HG03432 (cell line): ENCODE measurements at regions not wholly inside any gene's neighbourhood (a gene's known extent, or its start where the extent isn't known, plus 50 kb on each side); places are given as distances from the start of the nearest gene placed in this dataset.

Source experiments
- ATAC-seq: cut with Tn5 transposase; IDR thresholded peaks from one replicate; pipeline ENCODE4 v1.9.1; 2021; ENCODE audit warnings: mild to moderate bottlenecking, moderate library complexity; ENCODE audit not compliant: unreplicated experiment

- ATAC-seq: no peak
These were observed 56.0 kb upstream of the CTTNBP2 start for GRCh38 chr7:117929237-117929636.

- ATAC-seq: no peak
These were observed 58.1 kb upstream of the CTTNBP2 start for GRCh38 chr7:117931314-117931713.

- no peak for ATAC-seq
These were observed 64.0 kb upstream of the CTTNBP2 start for GRCh38 chr7:117937049-117937752.

- ATAC-seq: no peak
These were observed 64.7 kb upstream of the CTTNBP2 start for GRCh38 chr7:117937753-117938483.

GRCh38 chr7:117941138-117941810 is 68.0 kb upstream of the CTTNBP2 start:
- no peak for ATAC-seq

- ATAC-seq: no peak
These were observed 69.5 kb upstream of the CTTNBP2 start for GRCh38 chr7:117942780-117943179.

- ATAC-seq: no peak
These were observed 71.6 kb upstream of the CTTNBP2 start for GRCh38 chr7:117944886-117945285.

- ATAC-seq: no peak
These were observed 73.0 kb upstream of the CTTNBP2 start for GRCh38 chr7:117946151-117946633.

- ATAC-seq: no peak
These were observed 76.0 kb upstream of the CTTNBP2 start for GRCh38 chr7:117949232-117949631.

- ATAC-seq: no peak
These were observed 77.5 kb upstream of the CTTNBP2 start for GRCh38 chr7:117950601-117951260.

GRCh38 chr7:117951285-117951684 is 78.0 kb upstream of the CTTNBP2 start:
- no peak for ATAC-seq

- ATAC-seq: no peak
These were observed 78.5 kb upstream of the CTTNBP2 start for GRCh38 chr7:117951691-117952280.

GRCh38 chr7:117955046-117955445 is 81.8 kb upstream of the CTTNBP2 start:
- no peak for ATAC-seq

- no peak for ATAC-seq
These were observed 87.1 kb upstream of the CTTNBP2 start for GRCh38 chr7:117960351-117960750.

GRCh38 chr7:117961235-117961634 is 88.0 kb upstream of the CTTNBP2 start:
- ATAC-seq: no peak

GRCh38 chr7:117962366-117962994 is 89.2 kb upstream of the CTTNBP2 start:
- no peak for ATAC-seq

- no peak for ATAC-seq
These were observed 90.3 kb upstream of the CTTNBP2 start for GRCh38 chr7:117963264-117964197.

GRCh38 chr7:117970801-117971200 is 97.6 kb upstream of the CTTNBP2 start:
- ATAC-seq: no peak

- ATAC-seq: no peak
These were observed 98.5 kb upstream of the CTTNBP2 start for GRCh38 chr7:117971556-117972244.
